ENCODE measurements at regions not wholly inside any gene's neighbourhood (a gene's known extent, or its start where the extent isn't known, plus 50 kb on each side); places are given as distances from the start of the nearest gene placed in this dataset.
"Not testable (repeated sequence)": the region's sequence is repeated elsewhere in the genome, so short reads cannot be mapped to it uniquely, and the experiment has no call there.

- DNase-seq, result peak; percentile 72 to 94
These were observed 177.5 kb downstream of the LPIN1 start for GRCh38 chr2:11923935-11924334.

DNA sequence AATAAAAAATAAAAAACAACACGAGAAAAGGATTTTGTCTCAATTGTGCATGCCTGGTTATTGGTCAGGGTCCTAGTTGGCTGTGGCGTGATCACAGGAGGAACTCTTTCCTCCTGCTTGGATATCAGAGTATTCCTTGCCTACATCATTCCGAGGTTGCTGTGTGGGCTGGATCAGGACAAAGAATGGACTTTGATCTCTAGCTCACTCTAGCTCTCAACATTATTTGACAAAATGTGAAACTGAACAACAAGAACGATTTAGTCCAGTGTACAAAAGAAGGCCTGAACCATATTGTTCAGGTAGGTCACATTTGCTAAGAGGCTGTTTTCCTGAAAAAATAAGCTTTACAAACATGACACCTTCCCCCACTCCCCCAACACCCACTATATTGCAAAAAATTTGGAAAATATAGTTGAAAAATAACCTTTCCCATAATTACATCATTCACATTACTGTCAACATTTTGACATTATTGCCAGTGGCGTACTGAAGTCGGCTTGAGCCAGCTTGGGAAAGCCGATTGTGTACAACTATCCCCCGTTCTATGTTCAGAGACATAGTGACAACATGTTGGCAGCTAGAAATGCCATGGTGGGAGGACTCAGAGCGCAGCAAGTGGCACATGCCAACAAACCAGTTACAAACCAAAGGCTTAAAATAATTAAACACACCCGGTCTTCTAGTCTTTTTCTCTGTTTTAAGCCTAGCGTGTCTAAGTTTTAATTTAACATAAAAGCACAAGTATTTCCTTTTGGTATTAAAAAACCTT lies 179.0 kb downstream of the LPIN1 start:
- DNase-seq, result no peak

GRCh38 chr2:11930211-11930761 lies 183.9 kb downstream of the LPIN1 start:
- no peak for DNase-seq

DNA sequence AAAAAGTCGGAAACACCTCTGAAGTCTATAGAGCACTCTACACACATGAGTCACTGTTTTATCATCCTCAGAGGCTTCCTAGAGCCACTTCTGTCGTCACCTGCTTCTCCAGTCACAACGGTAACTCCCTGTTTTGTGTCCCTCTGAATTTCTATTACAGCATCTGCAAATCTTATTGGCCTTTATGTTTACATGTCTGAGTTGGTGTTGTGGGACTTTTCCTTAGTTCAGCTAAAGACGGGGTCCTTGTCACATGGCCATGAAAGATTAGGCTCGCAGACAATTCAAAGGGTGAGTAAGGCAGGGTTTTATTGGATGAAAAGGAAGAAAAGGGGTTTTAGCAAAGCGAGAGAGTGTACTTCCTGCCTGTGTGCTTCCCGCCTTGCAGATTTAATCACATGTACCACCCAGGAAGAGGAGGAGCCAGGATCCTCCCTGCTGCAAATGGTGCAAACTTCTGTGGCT lies 185.6 kb downstream of the LPIN1 start:
- DNase-seq, result no peak

DNA sequence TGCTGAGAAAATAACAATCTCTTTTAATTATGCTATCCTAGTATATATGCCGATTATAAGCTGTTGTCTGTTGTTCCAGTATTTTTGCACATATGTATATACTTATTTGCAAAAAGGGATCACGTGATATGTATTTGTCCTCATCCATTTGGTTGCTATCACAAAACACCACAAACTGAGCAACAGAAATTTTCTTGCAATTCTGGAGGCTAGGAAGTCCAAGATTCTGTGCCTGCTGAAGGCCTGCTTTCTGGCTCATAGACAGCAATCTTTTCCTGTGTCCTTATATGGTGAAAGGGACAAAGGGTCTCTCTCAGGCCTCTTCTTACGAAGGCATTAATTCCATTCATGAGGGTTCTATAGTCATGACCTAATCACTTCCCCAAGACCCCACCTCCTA lies 186.5 kb downstream of the LPIN1 start:
- no peak for DNase-seq

DNA sequence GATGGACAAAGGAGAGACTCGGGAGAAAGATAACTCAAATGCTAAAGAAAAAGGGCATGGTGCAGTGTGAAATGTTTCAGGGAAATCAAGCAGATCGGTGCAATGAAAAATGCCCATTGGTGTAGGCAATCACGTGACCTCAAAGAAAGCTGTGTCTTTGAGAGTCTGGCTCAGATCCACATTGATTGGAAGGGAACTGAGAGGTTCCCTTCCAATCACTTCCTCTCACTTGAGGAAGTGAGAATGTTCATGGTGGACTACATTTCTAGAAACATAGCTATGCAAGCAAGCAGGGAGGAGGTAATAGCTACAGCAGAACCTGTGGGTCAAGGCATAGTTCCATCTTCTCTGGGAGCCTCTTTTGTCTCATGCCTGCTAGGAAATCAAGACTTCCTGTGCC lies 187.4 kb downstream of the LPIN1 start:
- DNase-seq, result no peak

DNA sequence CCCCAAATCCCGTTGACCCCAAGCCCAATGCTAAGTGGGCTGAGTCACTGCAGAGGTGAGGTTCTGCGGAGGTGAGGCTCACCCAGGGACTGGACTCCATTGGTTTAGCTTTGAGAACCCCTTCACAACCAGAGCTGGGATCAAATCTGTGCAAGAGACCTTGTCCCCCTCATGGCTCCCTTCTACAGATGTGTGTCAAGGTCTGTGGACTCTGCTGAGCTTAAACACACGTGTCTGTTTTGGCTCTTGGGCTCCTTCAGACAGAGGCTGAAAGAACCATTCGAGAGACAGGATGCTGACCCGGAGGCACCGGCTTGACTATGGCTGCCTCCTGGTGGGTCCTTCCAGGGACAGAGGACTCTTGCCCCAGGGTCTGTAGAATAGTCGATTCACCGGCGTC lies 190.3 kb downstream of the LPIN1 start:
- DNase-seq, result no peak

DNA sequence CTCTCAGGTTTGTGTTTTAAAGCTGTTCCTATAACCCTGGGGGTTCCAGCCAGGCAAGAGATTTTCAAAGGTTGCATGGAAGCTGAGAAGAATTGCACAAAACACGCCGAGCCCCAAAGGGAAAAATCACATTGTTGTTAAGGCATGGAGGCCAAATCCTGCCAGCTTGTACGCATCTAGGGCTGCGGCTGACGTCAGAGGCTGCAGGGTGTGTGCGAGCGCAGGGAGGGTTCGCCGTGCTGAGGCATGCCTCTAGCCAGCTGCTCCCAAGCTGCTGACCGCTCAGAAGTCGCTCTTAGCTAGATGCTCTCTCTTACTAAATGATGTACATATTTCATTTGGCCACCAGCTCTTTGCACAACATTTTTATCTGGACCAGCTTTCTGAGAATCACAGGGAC lies 191.8 kb downstream of the LPIN1 start:
- DNase-seq, result no peak

DNA sequence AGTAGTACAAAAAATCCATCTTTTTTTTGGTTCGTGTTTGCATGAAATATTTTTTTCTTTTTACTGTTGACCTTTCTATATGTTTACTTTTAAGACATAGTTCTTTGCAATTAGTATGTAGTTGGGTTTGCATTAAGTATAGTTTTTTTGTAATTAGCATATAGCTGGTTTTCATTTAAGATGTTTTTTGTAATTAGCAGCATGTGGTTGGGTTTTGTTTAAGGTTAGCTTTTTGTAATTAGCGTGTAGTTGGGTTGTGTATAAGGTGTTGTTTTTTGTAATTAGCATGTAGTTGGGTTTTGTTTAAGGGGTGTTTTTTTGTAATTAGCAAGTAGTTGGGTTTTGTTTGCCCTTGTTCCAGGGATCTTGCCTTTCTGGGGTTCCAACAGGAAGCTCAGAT lies 193.1 kb downstream of the LPIN1 start:
- no peak for DNase-seq

- DNase-seq, result no peak
These were observed 193.8 kb downstream of the LPIN1 start for GRCh38 chr2:11940121-11940743.

DNA sequence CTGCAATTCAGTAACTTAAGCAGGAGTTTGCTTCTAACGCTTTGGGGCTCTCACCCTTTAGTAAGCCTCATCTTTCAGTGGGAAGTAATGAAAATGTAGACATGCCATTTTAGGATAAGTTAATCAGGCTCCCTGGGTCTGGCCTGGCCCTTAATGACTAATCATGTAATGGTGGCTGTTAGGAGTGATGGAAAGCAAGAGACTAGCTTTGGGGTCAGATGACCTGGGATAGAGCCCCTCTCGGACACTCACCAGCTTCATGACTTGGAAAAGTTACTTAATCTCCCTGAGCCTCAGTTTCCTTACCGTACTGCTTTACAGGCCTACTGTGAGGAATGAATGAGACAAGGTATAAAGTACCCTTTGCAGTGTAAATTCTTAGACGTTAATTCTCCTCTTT lies 194.4 kb downstream of the LPIN1 start:
- DNase-seq, result no peak

DNA sequence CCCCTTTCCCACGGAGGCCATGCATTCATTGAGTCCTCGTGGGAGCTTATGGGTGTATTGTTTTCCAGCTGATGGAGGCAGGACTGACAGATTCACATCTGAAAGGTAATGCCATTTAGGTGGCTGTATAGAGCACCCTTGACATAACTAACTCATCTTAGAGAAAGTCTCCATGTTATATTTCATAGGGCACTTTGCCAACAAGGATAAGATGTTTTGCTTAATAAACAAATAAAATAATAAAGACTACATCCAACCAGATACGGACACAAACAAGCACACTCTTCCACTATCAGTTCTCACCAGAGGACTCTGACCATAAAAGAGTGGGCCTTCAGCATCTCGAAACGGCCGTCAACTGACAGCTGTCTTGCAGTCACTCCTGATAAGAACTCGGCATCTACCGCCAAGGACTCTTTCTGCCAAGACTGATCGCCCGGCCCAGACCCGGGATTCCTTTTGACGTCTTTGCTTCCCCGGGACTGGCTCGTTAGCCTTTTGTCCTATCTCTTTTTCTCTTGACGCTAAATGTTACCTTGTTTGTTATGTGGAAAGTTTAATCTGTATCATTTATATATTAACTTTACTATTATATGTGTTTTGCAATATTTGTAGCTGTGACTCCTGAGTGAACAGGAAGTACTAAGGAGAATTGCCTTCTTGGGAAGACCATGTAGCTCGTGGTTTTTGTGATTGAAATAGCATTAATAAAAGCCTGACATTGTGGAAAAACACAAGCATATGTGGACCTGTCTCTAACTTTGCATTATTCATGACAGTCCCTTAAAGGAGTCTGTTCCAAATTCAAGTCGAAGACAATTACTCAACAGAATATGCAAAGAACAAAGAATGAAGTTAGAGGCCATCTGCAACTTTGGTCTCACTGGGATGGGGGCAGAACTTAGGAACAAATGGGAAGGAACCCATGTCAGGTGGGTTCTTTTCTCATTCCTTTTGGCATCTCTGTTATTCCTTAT lies 195.1 kb downstream of the LPIN1 start:
- DNase-seq, result no peak

GRCh38 chr2:11942178-11942569 lies 195.7 kb downstream of the LPIN1 start:
- DNase-seq, result no peak

DNA sequence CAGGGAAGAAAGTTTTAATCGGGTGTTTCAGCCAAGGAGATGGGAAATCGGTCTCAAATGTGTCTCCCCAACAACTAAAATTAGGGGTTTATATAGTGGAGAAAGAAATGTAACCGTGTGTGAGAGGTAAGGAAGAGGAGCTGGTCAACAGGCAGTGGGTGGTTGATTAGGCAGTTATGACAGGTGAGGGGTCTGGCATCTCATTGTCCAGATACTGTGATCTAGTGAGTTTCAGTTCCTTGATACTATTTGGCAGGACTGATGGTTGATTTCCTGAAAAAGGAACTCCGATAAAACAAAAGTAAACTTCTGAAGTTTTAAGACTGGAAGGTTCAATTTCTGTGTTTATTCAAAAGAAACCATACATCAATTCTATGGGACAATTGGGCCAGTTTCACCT lies 197.9 kb downstream of the LPIN1 start:
- DNase-seq, result no peak

- no peak for DNase-seq
These were observed 199.0 kb downstream of the LPIN1 start for GRCh38 chr2:11945139-11946126.

DNA sequence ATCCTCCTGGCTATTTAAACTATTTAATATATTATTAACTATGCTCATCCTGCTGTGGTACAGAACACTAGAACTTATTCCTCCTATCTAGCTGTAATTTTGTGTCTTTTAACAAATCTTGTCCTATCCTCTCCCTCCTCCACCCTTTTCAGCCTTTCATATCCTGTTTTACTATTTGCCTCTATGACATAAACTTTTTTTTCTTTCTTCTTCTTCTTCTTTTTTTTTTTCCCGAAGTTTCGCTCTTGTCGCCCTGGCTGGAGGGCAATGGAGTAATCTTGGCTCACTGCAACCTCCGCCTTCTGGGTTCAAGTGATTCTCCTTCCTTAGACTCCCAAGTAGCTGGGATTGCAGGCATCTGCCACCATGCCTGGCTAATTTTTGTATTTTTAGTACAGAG lies 201.5 kb downstream of the LPIN1 start:
- no peak for DNase-seq

DNA sequence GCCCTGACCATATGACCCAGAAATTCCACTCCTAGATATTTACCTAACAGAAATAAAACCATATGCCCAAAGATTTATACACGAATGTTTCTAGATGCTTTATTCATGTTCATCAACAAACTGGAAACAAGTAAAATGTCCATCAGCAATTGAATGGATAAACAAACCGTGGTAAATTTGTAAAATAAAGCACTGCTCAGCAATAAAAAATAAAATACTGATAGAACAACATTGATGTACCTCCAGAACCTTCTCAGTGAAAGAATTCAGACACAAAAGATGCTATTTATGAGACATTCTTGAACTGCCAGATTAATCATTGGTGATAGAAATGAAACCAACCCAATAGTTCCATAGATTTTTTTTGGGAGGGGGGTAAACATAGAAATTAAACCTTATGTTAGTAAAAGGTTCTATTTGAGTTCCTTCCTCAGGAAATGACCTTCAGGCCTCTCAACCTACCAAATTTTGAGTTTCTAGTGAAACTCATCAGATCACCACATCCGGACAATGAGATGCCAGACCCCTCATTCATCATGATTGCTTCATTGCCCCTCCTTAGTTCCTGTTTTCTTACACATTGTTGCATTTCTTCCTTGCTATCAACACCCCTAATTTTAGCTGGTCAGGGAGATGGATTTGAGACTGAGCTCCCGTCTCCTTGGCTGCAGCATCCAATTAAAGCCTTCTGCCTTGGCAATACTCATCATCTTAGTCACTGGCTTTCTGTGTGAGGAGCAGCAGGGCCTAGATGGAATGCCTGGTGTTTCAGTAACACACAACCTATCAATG lies 203.5 kb downstream of the LPIN1 start:
- DNase-seq, result no peak

DNA sequence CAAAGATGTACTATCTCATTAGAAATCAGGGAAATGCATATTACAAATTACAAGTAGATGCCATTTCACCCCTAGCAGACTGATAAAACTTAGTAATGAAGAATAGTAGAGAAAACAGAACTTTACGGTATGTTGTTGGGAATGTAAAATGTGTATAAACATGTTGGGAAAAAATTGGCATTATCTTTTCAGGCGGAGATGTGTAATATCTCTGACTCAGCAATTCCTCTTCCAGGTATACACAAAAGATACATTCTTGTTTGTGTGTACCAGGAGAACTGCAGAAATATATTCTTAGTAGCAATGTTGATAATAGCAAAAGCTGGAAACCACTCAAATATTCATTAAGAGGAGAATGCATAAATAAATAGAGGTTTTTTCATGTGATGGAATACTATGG lies 204.5 kb downstream of the LPIN1 start:
- DNase-seq, result no peak

DNA sequence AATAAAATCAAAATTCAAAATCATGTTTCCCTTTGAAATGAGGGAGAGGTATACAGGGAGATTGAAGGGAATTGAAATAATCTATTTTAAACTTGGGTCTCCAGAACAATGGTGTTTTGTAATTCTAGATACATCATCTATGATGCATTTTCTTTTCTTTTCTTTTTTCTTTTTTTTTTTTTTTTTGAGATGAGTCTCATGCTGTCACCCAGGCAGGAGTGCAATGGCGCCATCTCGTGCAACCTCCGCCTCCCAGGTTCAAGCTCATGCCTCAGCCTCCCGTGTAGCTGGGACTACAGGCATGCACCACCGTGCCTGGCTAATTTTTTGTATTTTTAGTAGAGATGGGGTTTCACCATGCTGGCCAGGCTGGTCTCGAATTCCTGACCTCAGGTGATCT lies 205.1 kb downstream of the LPIN1 start:
- DNase-seq, result not testable (repeated sequence)

DNA sequence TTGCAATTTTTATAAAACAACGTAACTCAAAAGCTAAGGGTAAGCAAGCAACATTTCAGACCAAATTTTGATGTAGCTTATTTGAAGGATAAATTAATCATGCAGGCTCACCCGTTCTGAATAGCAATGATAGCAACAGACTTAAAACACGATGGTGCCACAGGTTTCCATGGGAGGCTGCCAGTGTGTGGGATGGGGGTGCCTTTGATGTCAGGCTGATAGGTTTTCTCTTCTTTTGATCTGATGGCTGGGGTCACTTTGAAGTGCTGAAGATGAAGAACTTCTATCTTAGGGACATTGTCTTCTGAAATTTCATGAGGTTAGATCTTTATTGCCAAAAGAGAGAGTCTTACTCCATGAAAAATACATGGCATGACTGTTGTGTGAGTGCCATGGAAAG lies 206.8 kb downstream of the LPIN1 start:
- DNase-seq, result no peak

- DNase-seq, result no peak
These were observed 208.9 kb downstream of the LPIN1 start for GRCh38 chr2:11955314-11955713.
